ENCODE measurements at regions not wholly inside any gene's neighbourhood (a gene's known extent, or its start where the extent isn't known, plus 50 kb on each side); places are given as distances from the start of the nearest gene placed in this dataset.

GRCh38 chr6:62670490-62671223 lies 384.6 kb upstream of the KHDRBS2 start:
- no peak for DNase-seq

DNA sequence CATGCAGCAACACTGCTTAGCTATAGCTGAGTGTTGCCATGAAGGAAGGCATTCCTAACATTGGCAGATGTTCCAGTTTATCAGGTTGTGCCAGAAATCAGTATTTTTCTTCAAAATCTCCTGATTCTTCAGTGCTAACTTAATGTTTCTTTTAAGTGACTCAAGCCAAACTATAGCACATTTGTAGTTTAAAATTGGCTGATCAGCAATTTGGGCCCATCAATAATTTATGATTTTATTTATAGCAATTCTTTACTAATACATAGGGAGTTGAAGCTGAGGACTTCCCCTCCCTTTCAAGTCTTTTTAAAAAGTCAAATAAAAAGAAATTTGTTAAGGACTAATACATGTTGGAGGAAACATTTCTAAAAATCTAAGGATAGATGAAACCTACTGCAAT lies 383.8 kb upstream of the KHDRBS2 start:
- no peak for DNase-seq

DNA sequence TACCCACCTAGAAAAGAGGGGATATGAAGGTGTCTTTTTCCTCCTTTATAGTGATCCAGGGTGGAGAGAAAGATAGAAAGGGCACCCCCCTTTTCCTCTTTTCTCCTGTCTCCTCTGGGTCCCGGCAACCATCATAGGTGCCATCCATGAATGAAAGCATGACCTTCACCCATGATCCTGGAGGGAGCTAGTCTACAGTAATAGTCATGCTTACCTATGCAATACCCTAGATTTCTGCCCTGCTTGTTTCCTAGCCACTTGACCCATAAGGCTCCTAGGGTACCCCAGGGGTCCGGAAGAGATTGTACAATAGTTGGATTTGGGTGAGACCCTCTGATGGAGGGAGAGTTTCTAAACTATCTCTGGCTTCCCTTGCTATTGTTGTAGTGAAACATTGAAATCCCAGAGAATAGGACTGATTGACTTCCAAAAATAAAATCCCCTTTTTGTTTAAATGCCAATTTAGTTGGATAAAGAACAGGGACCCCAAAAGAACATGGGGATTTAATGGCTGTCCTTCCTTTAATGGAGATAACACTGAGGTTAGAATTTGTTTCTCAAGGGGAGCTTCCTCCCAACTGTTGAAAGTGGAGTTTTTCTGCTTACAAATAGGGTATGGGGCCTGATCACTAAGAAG lies 366.8 kb upstream of the KHDRBS2 start:
- DNase-seq = no peak

DNA sequence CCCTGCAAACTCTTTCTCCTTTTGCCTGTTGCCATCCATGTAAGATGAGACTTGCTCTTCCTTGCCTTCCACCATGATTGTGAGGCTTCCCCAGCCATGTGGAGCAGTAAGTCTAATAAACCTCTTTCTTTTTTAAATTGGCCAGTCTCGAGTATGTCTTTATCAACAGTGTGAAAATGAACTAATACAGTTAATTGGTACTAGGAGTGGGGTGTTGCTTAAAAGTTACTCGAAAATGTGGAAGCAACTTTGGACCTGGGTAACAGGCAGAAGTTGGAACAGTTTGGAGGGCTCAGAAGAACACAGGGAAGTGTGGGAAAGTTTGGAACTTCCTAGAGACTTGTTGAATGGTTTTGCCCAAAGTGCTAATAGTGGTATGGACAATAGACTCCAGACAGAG lies 359.2 kb upstream of the KHDRBS2 start:
- no peak for DNase-seq

- DNase-seq = no peak
Measured at GRCh38 chr6:62640749-62641148, 354.7 kb upstream of the KHDRBS2 start.

GRCh38 chr6:62626661-62627060 lies 340.6 kb upstream of the KHDRBS2 start:
- DNase-seq = no peak

DNA sequence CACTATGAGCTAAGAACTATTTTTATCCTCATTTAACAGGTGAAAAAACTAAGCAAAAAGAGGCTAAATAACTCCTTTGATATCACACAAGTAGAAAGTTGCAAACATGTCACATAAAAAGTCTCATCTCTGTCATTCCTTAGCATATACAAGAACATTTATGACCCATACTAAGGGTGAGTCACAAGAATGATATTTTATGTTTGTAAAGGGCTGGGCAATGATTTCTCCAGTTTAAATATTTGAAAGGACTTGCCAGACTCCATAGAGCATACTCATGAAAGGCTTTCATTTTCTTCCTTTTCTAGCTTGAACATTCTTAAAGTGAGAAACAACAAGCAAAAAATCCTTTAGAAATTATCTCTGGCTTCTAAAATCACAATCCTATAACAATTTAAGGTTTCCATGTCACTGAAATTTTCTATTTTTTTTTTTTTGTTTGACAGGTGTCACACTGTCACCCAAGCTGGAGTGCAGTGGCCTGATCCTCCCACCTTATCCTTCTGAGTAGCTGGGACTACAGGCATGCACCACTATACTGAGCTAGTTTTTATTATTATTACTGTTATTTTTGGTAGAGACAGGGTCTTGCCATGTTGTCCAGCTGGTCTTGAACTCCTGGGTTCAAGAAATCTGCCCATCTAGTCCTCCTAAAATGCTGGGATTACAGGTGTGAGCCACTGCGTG lies 338.0 kb upstream of the KHDRBS2 start:
- no peak for DNase-seq

DNA sequence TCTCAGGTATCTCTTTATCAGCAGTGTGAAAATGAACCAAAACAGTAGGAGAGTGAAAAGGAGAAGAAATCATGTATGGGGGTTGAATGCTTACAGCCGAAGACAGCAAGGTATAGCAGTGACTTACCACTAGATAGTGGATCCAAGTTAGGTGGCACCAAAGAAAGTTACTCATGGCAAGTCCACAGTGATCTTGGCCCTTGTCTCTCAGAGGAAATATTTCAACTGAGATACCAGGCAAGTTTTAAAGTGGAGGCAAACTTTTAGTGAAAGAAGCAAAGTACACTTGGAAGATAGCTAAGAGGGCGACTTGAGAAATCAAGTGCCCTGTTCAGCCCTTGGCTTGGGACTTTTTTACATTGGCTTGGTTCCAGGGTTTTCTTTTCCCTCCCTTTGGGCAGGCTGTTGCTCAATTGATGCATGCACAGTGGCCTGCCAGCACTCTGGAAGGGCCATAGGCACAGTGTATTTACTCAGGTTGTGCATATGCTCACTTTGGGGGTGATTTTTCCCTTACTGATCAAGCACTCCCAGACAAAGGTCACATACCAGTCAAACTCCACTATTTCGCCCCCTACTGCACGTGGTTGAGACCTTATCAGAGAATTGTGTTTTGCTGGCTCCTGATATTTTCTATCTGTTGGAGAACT lies 329.5 kb upstream of the KHDRBS2 start:
- DNase-seq = no peak

- no peak for DNase-seq
Measured at GRCh38 chr6:62614442-62614841, 328.4 kb upstream of the KHDRBS2 start.

- no peak for DNase-seq
Measured at GRCh38 chr6:62613928-62614327, 327.9 kb upstream of the KHDRBS2 start.

DNA sequence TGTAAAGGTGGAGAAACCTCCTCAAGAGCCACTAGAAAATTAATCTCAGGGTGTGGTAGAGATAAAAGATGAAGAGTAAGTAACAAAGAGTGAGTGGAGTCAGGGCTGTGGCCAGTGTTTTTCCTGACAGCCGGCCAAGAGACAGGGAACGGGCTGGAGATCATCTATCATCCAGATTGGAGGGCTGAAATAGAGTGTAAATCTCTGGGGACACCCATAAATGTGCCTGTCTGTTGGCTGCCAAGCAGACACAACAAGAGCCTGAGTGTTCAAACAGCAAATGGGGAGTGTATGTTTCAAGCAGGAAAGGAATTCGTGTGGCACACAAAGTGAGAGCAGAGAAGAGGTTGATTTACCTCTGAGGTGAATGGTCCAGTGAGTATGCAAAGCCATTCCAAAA lies 326.4 kb upstream of the KHDRBS2 start:
- no peak for DNase-seq

- DNase-seq = no peak
Measured at GRCh38 chr6:62570372-62570771, 284.3 kb upstream of the KHDRBS2 start.

DNA sequence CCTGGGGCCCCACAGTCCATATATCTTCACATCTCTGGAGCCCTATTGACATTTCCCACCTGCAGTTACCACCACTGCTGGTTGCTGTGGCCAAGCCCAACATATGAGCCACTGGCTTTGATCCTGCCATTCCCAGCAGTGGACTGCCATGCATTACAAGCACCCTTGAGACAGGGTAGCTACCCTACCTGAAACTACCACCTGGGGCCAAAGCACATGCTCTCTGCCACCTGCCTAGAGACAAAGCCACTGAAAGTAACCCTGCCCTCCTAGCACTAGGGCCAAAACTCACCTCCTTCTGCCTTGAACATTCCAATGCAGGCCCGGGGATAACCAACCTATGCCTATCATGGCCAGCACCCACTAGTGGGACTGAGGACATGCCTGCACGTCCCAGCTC lies 255.5 kb upstream of the KHDRBS2 start:
- no peak for DNase-seq

DNA sequence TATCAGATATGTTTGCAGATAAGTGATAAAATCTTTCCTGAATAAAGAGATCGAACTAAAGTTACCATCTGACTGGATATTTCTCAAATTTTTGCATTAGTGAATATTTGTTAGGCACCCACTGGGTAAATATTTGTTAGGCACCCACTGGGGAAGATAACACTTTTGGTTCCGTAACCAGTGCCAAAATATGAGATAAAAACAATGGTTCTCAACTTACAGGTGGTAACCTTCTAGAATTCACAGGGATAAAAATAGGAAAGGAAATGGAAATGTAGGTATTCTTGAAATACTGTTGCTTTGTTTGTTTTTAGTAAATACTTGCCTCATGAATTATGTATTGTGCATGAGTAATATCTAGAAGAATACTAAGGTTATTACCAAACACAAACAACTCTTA lies 245.0 kb upstream of the KHDRBS2 start:
- no peak for DNase-seq

GRCh38 chr6:62528894-62529526 lies 243.0 kb upstream of the KHDRBS2 start:
- DNase-seq = no peak

- DNase-seq = no peak
Measured at GRCh38 chr6:62523630-62524029, 237.6 kb upstream of the KHDRBS2 start.

DNA sequence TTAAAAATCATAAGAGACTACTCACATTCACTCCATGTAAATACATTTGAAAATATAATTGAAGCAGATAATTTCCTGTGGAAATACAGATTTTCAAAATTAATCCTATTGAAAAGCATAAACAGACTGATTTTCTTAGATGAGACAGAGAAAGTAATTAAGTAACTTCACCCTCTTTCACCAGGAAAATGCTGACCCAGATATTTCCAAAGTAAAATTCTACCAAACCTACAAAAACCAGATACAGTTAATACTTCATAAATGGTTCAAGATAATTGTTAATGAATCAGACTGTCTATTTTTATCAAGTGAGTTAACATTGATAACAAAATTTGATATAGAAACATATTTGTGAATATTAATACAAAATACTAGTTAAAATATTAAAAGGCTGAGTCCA lies 233.5 kb upstream of the KHDRBS2 start:
- DNase-seq = no peak

DNA sequence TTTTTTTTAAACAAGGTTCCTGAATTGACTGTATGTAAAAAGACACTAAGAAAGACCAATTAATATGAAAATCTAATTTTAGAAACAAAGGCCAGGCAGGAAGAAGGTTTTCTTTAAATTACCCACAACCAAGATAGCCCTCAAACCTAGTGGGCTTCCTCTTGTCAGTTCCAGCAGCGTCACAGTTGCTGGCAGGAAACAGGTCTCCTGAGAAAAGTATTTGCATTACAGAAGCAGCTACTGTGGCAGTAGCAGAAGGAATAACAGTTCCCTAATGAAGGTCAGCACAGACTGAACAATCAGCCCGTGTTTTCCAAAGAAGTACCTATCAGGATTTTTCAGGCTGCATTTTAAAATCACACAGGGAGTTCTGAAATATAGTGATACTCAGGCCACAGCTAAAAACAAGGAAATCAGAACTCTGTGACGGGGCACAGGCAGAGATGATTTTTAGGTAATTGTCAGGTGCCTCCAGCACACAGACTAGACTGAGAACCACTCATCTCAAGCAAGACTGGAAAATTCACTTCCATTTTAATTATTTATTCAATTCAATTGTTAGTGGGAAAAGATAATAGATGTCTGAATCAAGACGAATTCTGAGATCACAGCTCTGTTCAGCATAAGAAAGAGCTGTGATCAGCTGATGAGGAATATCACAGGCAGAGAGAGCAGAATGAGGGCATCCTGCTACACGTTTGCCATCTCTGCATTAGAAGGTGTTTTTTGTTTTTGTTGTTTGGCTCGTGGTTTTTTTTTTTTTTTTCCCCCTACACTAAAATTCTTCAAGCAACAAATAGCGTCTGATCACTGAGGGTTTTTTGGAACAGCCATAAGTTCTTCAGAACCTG lies 230.5 kb upstream of the KHDRBS2 start:
- peak in 1 of 3 donors; percentile 1 for DNase-seq

DNA sequence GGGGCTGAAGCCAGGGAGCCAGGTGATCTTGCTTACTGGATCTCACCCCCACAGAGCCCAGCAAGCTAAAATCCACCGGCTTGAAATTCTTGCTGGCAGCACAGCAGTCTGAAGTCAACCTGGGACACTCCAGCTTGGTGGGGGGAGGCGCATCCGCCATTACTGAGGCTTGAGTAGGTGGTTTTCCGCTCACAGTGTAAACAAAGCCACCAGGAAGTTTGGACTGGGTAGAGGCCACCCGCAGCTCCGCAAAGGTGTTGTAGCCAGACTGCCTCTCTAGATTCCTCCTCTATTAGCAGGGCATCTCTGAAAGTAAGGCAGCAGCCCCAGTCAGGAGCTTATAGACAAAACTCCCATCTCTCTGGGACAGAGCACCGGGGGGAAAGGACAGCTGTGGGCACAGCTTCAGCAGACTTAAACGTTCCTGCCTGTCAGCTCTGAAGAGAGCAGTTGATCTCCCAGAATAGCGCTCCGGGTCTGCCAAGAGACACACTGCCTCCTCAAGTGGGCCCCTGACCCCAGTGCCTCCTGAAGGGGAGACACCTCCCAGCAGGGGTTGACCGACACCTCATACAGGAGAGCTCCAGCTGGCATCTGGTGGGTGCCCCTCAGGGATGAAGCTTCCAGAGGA lies 206.3 kb upstream of the KHDRBS2 start:
- no peak for DNase-seq

DNA sequence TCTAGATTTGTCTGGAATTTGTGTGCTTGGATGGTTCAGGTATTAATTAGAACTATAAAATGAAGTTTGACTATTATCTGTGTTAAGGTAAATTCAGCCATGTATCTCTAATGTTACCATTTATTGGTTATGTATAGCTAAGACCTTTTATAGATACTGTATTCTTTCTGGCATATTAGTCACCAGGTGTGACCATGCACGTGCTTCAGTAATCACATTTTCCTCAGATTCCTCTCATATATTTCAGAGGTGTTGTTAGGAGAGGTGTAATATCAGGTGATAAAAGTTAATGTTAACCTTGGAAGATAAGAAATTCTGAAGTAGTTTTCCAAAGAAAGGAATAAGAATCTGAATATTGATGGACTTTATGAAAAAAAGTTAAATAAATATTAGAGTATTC lies 194.5 kb upstream of the KHDRBS2 start:
- no peak for DNase-seq
